WTC11 (cell line): ENCODE measurements at regions not wholly inside any gene's neighbourhood (a gene's known extent, or its start where the extent isn't known, plus 50 kb on each side); places are given as distances from the start of the nearest gene placed in this dataset.
A peak's percentile ranks its signal among the peaks of the same experiment; 100 is the strongest.

Source experiments
- ATAC-seq: fragments of 200-7000 bp; cut with Tn5 transposase; 2 replicates; pipeline ENCODE4 v1.10.0; 2021; ENCODE audit warnings: mild to moderate bottlenecking, moderate library complexity
- CTCF ChIA-PET: fragments of 300-600 bp; sonication (Branson Sonifier 250); formaldehyde crosslinking; loops from one replicate; lab custom pipeline; 2021; ENCODE audit warnings: antibody characterized with exemption; lab: Charles Lee
- POLR2A ChIA-PET: fragments of 350-600 bp; sonication (Branson Sonifier 250); formaldehyde crosslinking; loops from one replicate; lab custom pipeline; 2021; ENCODE audit warnings: antibody characterized with exemption; lab: Charles Lee
- DNase-seq: peaks from one replicate; pipeline ENCODE4 v3.0.0; 2021; ENCODE audit warnings: low spot score
- H3K27ac Mint-ChIP-seq: 2 replicates; pipeline ENCODE4 v1.8.0; 2021; ENCODE audit warnings: mixed read lengths
- H3K27me3 Mint-ChIP-seq: 2 replicates; pipeline ENCODE4 v1.8.0; 2021; ENCODE audit warnings: low read depth, mild to moderate bottlenecking, moderate library complexity, mixed read lengths
- H3K36me3 Mint-ChIP-seq: 2 replicates; pipeline ENCODE4 v1.8.0; 2021; ENCODE audit warnings: mixed read lengths
- H3K4me1 Mint-ChIP-seq: 2 replicates; pipeline ENCODE4 v1.8.0; 2022; ENCODE audit warnings: mixed read lengths
- H3K4me3 Mint-ChIP-seq: 2 replicates; pipeline ENCODE4 v1.8.0; 2021; ENCODE audit warnings: mild to moderate bottlenecking, moderate library complexity, mixed read lengths
- H3K9me3 Mint-ChIP-seq: 2 replicates; pipeline ENCODE4 v1.8.0; 2021; ENCODE audit warnings: mixed read lengths
- FOXK1 ChIP-seq: sonication (generic); formaldehyde crosslinking; IDR thresholded peaks from 2 replicates; pipeline ENCODE4 v1.8.0; 2022; ENCODE audit warnings: mild to moderate bottlenecking, moderate library complexity, missing genetic modification reagents
- GTF2I ChIP-seq: fragments of 250-450 bp; sonication (Bioruptor Pico); conservative IDR thresholded peaks from 2 replicates; pipeline ENCODE4 v1.4.0; 2021; ENCODE audit warnings: mild to moderate bottlenecking
- HMGA2 ChIP-seq: fragments of 250-450 bp; sonication (Bioruptor Pico); IDR thresholded peaks from 2 replicates; pipeline ENCODE4 v1.4.0; 2021; ENCODE audit warnings: mild to moderate bottlenecking, moderate library complexity
- IRF2 ChIP-seq: sonication (generic); formaldehyde crosslinking; IDR thresholded peaks from 2 replicates; pipeline ENCODE4 v1.8.0; 2022; ENCODE audit warnings: low read depth, missing genetic modification reagents, borderline replicate concordance
- JAZF1 ChIP-seq: fragments of 250-450 bp; sonication (Bioruptor Pico); IDR thresholded peaks from 2 replicates; pipeline ENCODE4 v1.9.0; 2021; ENCODE audit warnings: moderate library complexity, mild to moderate bottlenecking, inconsistent platforms
- NFYB ChIP-seq: sonication (generic); formaldehyde crosslinking; conservative IDR thresholded peaks from 2 replicates; pipeline ENCODE4 v1.8.0; 2022; ENCODE audit warnings: low read depth, missing genetic modification reagents
- NR2C2 ChIP-seq: sonication (generic); formaldehyde crosslinking; IDR thresholded peaks from 2 replicates; pipeline ENCODE4 v1.8.0; 2022; ENCODE audit warnings: mild to moderate bottlenecking, missing genetic modification reagents
- OVOL2 ChIP-seq: fragments of 250-450 bp; sonication (Bioruptor Pico); IDR thresholded peaks from 2 replicates; pipeline ENCODE4 v1.9.0; 2021; ENCODE audit warnings: mild to moderate bottlenecking, borderline replicate concordance
- RELA ChIP-seq: sonication (generic); formaldehyde crosslinking; IDR thresholded peaks from 2 replicates; pipeline ENCODE4 v1.8.1; 2022; ENCODE audit warnings: missing genetic modification reagents, mild to moderate bottlenecking, borderline replicate concordance
- TCF7 ChIP-seq: sonication (generic); formaldehyde crosslinking; IDR thresholded peaks from 2 replicates; pipeline ENCODE4 v1.8.0; 2022; ENCODE audit warnings: mild to moderate bottlenecking, low read depth, missing genetic modification reagents, moderate library complexity
- TEAD1 ChIP-seq: sonication (generic); formaldehyde crosslinking; IDR thresholded peaks from 2 replicates; pipeline ENCODE4 v1.8.0; 2022; ENCODE audit warnings: mild to moderate bottlenecking, missing genetic modification reagents
- ZBTB21 ChIP-seq: sonication (generic); formaldehyde crosslinking; IDR thresholded peaks from 2 replicates; pipeline ENCODE4 v1.8.1; 2023; ENCODE audit warnings: mild to moderate bottlenecking, missing genetic modification reagents, borderline replicate concordance
- ZNF423 ChIP-seq: fragments of 250-450 bp; sonication (Bioruptor Pico); IDR thresholded peaks from 2 replicates; pipeline ENCODE4 v2.1.2; 2022; ENCODE audit warnings: mild to moderate bottlenecking, moderate library complexity
- TF ChIP-seq, protein P1 (sequence below): sonication (generic); formaldehyde crosslinking; IDR thresholded peaks from 2 replicates; pipeline ENCODE4 v1.8.1; 2023; ENCODE audit warnings: mild to moderate bottlenecking, missing genetic modification reagents, moderate library complexity
- TF ChIP-seq, protein P2 (sequence below): sonication (generic); formaldehyde crosslinking; IDR thresholded peaks from 2 replicates; pipeline ENCODE4 v1.8.1; 2022; ENCODE audit warnings: low read depth, missing genetic modification reagents, borderline replicate concordance
- TF ChIP-seq, protein P3 (sequence below): fragments of 250-450 bp; sonication (Bioruptor Pico); IDR thresholded peaks from 2 replicates; pipeline ENCODE4 v1.8.0; 2021; ENCODE audit warnings: mild to moderate bottlenecking
- TF ChIP-seq, protein P4 (sequence below): sonication (generic); formaldehyde crosslinking; IDR thresholded peaks from 2 replicates; pipeline ENCODE4 v1.8.0; 2023; ENCODE audit warnings: mild to moderate bottlenecking, missing genetic modification reagents
- TF ChIP-seq, protein P5 (sequence below): sonication (generic); formaldehyde crosslinking; IDR thresholded peaks from 2 replicates; pipeline ENCODE4 v1.8.0; 2022; ENCODE audit warnings: missing genetic modification reagents
- TF ChIP-seq, protein P6 (sequence below): sonication (generic); formaldehyde crosslinking; IDR thresholded peaks from 2 replicates; pipeline ENCODE4 v1.8.0; 2023; ENCODE audit warnings: missing genetic modification reagents
- TF ChIP-seq, protein P7 (sequence below): sonication (generic); formaldehyde crosslinking; conservative IDR thresholded peaks from 2 replicates; pipeline ENCODE4 v1.8.1; 2022; ENCODE audit warnings: mild to moderate bottlenecking, missing genetic modification reagents
- TF ChIP-seq, protein P8 (sequence below): fragments of 200-600 bp; IDR thresholded peaks from 2 replicates; pipeline ENCODE4 v1.8.0; 2022; ENCODE audit warnings: antibody characterized with exemption

DNA sequence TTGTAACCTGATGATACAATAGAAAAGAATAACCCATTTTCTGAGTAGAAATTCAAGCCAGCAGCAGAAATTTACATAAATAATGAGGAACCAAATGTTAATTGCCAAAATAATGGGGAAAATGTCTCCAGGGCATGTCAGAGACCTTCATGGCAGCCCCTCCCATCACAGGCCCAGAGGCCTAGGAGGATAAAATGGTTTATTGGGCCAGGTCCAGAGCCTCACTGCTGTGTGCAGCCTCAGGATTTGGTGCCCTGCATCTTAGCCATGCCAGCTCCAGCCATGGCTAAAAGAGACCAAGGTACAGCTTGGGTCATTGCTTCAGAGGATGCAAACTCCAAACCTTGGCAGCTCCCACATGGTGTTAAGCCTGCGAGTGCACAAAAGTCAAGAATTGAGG lies 352.1 kb upstream of the MEIS2 start:
- H3K4me1 Mint-ChIP-seq: no peaks in the 10 kb centered on the region
- POLR2A ChIA-PET: no interaction called here
- TF ChIP-seq, protein P1, sequence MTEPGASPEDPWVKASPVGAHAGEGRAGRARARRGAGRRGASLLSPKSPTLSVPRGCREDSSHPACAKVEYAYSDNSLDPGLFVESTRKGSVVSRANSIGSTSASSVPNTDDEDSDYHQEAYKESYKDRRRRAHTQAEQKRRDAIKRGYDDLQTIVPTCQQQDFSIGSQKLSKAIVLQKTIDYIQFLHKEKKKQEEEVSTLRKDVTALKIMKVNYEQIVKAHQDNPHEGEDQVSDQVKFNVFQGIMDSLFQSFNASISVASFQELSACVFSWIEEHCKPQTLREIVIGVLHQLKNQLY (CRISPR knock-in tag): no peak
- TF ChIP-seq NFYB (no peak), ZBTB21 (CRISPR knock-in tag) (no peak), TCF7 (CRISPR knock-in tag) (no peak), TEAD1 (CRISPR knock-in tag) (no peak), FOXK1 (CRISPR knock-in tag) (no peak)
- TF ChIP-seq, protein P2, sequence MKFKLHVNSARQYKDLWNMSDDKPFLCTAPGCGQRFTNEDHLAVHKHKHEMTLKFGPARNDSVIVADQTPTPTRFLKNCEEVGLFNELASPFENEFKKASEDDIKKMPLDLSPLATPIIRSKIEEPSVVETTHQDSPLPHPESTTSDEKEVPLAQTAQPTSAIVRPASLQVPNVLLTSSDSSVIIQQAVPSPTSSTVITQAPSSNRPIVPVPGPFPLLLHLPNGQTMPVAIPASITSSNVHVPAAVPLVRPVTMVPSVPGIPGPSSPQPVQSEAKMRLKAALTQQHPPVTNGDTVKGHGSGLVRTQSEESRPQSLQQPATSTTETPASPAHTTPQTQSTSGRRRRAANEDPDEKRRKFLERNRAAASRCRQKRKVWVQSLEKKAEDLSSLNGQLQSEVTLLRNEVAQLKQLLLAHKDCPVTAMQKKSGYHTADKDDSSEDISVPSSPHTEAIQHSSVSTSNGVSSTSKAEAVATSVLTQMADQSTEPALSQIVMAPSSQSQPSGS (CRISPR knock-in tag): no peak
- TF ChIP-seq, protein P3, sequence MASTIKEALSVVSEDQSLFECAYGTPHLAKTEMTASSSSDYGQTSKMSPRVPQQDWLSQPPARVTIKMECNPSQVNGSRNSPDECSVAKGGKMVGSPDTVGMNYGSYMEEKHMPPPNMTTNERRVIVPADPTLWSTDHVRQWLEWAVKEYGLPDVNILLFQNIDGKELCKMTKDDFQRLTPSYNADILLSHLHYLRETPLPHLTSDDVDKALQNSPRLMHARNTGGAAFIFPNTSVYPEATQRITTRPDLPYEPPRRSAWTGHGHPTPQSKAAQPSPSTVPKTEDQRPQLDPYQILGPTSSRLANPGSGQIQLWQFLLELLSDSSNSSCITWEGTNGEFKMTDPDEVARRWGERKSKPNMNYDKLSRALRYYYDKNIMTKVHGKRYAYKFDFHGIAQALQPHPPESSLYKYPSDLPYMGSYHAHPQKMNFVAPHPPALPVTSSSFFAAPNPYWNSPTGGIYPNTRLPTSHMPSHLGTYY: no peak
- TF ChIP-seq, protein P4, sequence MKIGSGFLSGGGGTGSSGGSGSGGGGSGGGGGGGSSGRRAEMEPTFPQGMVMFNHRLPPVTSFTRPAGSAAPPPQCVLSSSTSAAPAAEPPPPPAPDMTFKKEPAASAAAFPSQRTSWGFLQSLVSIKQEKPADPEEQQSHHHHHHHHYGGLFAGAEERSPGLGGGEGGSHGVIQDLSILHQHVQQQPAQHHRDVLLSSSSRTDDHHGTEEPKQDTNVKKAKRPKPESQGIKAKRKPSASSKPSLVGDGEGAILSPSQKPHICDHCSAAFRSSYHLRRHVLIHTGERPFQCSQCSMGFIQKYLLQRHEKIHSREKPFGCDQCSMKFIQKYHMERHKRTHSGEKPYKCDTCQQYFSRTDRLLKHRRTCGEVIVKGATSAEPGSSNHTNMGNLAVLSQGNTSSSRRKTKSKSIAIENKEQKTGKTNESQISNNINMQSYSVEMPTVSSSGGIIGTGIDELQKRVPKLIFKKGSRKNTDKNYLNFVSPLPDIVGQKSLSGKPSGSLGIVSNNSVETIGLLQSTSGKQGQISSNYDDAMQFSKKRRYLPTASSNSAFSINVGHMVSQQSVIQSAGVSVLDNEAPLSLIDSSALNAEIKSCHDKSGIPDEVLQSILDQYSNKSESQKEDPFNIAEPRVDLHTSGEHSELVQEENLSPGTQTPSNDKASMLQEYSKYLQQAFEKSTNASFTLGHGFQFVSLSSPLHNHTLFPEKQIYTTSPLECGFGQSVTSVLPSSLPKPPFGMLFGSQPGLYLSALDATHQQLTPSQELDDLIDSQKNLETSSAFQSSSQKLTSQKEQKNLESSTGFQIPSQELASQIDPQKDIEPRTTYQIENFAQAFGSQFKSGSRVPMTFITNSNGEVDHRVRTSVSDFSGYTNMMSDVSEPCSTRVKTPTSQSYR (CRISPR knock-in tag): no peak
- no peak for DNase-seq
- no peak overlapping the region for H3K27ac Mint-ChIP-seq
- ATAC-seq: no peak
- no peak overlapping the region for H3K4me3 Mint-ChIP-seq
- H3K9me3 Mint-ChIP-seq: peaks cover 43% of the 10 kb centered on the region
- CTCF ChIA-PET: no interaction called here
- H3K36me3 Mint-ChIP-seq: peaks cover 18% of the 10 kb centered on the region
- no peaks in the 10 kb centered on the region for H3K27me3 Mint-ChIP-seq

DNA sequence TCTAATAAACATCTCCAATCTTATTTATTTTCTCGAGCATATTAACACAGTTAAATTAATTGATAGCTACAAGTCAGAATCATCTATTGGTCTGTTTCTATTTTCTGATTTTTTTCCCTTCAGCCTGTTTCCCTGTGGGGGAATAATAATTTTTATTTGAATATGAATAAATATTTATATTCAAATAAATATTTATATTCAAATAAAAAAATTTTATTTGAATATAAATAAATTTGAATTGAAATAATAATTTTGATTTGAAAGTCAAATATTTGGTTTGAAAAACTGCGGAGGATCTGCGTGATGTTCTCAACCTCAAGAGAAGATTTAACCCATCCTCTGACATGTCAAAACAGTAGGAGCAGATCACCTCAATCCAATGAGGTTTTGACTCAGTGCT lies 380.1 kb upstream of the MEIS2 start:
- Mint-ChIP-seq H3K4me3 (no peak overlapping the region), H3K4me1 (no peaks in the 10 kb centered on the region), H3K9me3 (peaks cover 28% of the 10 kb centered on the region), H3K27me3 (no peaks in the 10 kb centered on the region; the same call in 1 of the 2 replicates)
- POLR2A ChIA-PET: no interaction called here
- no peak for ATAC-seq
- TF ChIP-seq JAZF1 (CRISPR knock-in tag) (no peak), HMGA2 (CRISPR knock-in tag) (peak; percentile 93)
- TF ChIP-seq, protein P5, sequence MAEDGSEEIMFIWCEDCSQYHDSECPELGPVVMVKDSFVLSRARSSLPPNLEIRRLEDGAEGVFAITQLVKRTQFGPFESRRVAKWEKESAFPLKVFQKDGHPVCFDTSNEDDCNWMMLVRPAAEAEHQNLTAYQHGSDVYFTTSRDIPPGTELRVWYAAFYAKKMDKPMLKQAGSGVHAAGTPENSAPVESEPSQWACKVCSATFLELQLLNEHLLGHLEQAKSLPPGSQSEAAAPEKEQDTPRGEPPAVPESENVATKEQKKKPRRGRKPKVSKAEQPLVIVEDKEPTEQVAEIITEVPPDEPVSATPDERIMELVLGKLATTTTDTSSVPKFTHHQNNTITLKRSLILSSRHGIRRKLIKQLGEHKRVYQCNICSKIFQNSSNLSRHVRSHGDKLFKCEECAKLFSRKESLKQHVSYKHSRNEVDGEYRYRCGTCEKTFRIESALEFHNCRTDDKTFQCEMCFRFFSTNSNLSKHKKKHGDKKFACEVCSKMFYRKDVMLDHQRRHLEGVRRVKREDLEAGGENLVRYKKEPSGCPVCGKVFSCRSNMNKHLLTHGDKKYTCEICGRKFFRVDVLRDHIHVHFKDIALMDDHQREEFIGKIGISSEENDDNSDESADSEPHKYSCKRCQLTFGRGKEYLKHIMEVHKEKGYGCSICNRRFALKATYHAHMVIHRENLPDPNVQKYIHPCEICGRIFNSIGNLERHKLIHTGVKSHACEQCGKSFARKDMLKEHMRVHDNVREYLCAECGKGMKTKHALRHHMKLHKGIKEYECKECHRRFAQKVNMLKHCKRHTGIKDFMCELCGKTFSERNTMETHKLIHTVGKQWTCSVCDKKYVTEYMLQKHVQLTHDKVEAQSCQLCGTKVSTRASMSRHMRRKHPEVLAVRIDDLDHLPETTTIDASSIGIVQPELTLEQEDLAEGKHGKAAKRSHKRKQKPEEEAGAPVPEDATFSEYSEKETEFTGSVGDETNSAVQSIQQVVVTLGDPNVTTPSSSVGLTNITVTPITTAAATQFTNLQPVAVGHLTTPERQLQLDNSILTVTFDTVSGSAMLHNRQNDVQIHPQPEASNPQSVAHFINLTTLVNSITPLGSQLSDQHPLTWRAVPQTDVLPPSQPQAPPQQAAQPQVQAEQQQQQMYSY (CRISPR knock-in tag): no peak
- TF ChIP-seq, all 79 proteins: peak for 1
- Mint-ChIP-seq H3K36me3 (peaks cover 12% of the 10 kb centered on the region; the same call in 1 of the 2 replicates), H3K27ac (no peak overlapping the region)
- no peak for DNase-seq
- CTCF ChIA-PET: no interaction called here

DNA sequence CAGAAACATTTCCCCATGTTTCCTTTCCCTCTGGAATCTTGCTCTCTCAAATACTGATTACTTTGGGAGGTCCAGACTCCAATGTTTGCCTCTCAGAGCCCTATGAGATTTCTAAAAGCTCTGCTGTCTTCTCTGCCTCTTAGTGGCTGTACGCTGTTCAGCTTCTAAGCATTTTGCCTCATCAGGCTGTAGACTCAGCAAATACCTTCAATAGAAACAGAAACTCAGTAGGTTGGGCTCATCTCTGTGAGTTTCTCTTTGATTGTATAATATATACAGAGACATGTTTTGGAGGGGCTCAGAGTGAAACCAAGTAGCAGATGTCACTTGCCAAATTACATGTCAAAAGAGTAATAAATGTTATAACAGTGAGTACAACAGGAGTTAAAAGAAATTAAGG lies 380.8 kb upstream of the MEIS2 start:
- H3K27ac Mint-ChIP-seq: no peak overlapping the region
- peaks cover 28% of the 10 kb centered on the region for H3K9me3 Mint-ChIP-seq
- CTCF ChIA-PET: no interaction called here
- no peaks in the 10 kb centered on the region for H3K4me1 Mint-ChIP-seq
- H3K27me3 Mint-ChIP-seq: no peaks in the 10 kb centered on the region; the same call in 1 of the 2 replicates
- peaks cover 12% of the 10 kb centered on the region; the same call in 1 of the 2 replicates for H3K36me3 Mint-ChIP-seq
- POLR2A ChIA-PET: no interaction called here
- DNase-seq: no peak
- ATAC-seq: no peak
- H3K4me3 Mint-ChIP-seq: no peak overlapping the region
- TF ChIP-seq, protein P6, sequence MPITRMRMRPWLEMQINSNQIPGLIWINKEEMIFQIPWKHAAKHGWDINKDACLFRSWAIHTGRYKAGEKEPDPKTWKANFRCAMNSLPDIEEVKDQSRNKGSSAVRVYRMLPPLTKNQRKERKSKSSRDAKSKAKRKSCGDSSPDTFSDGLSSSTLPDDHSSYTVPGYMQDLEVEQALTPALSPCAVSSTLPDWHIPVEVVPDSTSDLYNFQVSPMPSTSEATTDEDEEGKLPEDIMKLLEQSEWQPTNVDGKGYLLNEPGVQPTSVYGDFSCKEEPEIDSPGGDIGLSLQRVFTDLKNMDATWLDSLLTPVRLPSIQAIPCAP (CRISPR knock-in tag): no peak
- TF ChIP-seq, protein P7, sequence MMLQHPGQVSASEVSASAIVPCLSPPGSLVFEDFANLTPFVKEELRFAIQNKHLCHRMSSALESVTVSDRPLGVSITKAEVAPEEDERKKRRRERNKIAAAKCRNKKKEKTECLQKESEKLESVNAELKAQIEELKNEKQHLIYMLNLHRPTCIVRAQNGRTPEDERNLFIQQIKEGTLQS: no peak
- no peak for TF ChIP-seq OVOL2 (CRISPR knock-in tag)
- TF ChIP-seq NR2C2 (CRISPR knock-in tag): no peak
- TF ChIP-seq IRF2: no peak
- TF ChIP-seq, protein P8, sequence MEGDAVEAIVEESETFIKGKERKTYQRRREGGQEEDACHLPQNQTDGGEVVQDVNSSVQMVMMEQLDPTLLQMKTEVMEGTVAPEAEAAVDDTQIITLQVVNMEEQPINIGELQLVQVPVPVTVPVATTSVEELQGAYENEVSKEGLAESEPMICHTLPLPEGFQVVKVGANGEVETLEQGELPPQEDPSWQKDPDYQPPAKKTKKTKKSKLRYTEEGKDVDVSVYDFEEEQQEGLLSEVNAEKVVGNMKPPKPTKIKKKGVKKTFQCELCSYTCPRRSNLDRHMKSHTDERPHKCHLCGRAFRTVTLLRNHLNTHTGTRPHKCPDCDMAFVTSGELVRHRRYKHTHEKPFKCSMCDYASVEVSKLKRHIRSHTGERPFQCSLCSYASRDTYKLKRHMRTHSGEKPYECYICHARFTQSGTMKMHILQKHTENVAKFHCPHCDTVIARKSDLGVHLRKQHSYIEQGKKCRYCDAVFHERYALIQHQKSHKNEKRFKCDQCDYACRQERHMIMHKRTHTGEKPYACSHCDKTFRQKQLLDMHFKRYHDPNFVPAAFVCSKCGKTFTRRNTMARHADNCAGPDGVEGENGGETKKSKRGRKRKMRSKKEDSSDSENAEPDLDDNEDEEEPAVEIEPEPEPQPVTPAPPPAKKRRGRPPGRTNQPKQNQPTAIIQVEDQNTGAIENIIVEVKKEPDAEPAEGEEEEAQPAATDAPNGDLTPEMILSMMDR: no peak
- TF ChIP-seq GTF2I (CRISPR knock-in tag): no peak
- TF ChIP-seq ZNF423 (CRISPR knock-in tag): no peak
- TF ChIP-seq RELA (CRISPR knock-in tag): no peak
